ENCODE measurements at regions not wholly inside any gene's neighbourhood (a gene's known extent, or its start where the extent isn't known, plus 50 kb on each side); places are given as distances from the start of the nearest gene placed in this dataset.

DNA sequence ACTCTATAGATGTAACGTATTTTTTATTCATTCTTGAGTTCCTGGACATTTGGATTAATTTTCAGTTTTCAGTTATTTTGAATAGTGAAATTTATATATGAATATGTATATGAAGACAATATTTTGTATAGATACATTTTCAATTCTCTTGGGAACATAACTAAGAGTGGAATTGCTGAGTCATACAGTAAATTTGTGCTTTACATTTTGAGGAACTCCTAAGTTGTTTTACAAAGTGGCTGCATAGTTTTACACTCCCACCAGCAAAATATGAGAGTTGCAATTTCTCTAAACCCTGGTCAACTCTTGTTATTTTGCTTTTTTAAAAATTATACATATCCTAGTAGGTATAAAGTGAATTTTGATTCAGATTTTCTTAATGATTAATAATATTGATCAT lies 1838.6 kb upstream of the SEL1L start:
- no peak for DNase-seq

DNA sequence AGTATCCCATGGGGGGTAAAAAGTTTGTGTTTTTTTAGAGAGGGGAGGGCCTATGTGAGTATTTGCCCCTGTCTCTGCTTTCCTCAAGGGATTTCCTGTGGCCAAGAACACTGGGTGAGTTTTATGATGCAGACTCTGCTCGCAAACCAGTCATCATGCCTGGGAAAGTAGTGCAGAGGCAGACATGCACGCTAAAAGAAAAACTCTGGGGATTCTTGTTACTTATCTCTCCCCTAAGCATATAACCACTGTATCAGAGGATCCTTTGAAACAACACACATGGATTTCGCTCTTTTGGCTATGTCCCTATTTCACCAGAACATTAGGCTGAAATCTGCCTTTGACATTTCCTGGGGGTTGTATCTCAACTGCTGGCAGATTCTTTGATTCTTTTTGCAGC lies 1845.8 kb upstream of the SEL1L start:
- no peak for DNase-seq

DNA sequence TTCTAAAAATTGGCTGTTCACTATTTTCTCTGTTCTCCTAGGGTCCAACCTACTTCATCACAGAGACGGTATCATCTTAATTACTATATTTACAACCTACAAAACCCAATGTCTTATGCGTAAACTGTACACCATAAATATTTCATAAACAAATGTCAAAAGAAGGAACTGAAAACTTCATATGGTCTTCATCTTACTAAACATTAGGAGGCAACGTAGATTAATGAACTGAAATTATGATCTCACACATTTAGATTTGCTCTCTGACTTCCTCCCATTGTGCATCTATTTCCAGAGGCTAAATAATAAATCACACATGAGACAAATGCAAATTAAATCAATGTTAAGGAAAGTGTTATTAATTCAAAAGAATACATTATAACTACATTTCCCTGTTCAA lies 1850.6 kb upstream of the SEL1L start:
- no peak for DNase-seq

DNA sequence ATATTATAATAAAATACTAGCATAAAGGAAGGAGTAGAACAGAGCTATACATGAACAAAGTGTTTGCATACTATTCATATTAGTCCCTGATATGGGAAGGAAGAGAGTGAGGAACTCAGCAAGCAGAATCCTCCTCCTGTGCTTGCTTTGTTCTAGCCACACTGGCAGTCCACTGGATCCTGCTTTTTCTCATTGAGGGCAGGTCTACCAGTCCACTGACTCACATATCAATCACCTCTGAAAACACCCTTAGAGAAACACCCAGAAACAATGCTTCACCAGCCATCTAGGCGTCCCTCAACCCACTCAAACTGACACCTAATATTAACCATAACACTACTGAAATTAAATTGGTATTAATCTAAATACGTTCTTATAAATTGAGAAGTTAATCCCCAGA lies 1861.7 kb upstream of the SEL1L start:
- DNase-seq: no peak

DNA sequence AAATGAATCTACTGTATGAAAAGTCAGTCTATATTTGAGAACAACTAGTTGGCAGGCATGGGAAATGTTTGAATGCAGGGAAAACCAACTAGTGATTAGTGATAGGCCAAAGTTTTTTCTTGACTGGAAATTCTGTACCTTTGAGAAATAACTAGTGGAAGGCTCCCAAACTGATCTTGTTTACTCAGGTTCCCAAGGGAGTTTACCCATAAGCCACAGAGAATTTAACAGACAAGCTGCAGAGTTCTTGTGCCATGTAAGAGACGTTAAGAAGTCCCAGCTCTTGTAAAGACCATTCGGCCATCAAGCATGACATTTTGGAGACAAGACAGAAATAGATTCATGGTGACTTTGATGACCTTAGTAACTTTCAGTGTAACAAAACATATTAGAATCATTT lies 1882.8 kb upstream of the SEL1L start:
- DNase-seq: no peak

DNA sequence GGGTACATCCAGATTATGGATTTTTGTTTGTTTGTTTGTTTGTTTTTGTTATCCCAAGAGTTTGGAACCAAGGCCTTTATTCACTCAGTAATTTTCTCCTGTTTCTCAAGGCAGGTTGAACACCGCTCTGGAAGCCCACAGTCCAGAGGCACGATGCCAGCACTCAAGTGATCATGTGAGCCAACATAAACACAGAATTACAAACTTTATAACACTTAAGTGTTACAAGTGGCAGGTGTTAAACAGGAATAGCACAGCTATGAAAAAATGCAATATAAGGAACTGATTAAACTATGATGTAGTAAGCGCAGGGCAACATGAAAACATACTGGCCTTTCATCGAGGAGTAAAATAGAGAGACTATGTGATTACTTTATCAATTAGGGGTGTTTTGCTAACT lies 1885.8 kb upstream of the SEL1L start:
- no peak for DNase-seq

DNA sequence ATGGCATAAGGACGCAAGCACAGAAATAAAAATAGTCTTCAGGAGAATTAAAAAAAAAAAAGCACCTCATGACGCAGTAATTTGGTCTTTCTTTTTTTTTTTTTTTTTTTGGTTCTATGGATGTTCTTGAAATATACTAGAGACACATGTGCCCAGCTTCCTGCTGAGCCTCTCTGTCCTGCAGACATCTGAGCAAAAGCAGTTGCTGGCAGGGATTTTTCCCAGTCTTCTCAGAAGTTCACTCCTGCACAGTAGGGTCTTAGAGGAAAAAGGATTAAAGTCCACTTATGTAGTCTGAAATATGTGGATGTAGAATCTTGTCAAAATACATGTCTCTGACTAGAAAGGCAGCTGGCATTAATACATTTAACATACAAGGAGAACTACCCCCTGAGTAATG lies 1888.1 kb upstream of the SEL1L start:
- no peak for DNase-seq

DNA sequence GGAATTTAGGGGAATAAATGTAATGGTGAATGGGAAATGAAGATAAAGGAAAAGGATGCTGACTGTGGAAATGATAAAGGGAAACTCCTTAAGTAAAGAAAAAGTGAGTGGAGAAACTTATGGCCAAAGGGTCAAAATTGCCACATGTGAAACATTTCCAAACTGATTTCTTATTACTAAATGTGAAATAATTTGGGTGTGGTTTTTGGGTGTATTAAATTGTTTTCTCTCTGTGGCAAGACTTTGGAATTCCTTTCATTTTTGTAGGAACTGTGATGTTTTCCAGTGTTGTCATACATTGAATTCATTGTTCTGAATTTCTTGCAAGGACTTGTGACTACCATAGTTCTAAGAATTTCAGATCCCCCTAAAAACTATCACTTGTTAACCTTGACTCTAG lies 1891.5 kb upstream of the SEL1L start:
- no peak for DNase-seq

DNA sequence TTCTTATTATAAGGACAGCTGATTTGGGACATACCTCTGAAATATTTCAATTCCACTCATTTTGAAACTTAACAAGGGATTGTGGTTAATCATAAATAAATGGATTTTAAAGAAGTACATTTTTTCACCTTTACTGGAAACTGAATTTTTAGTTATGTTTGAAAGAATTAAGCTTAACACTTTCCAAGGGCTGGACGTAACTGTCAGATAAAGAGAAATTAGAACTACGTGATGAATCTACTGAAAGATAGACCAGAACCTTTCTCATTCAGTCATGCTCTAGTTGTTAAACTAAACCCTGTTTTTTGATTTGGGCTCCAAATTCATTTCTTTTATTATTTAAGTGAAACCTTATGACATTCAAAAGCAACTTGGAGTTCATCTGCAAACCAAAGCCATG lies 1892.1 kb upstream of the SEL1L start:
- DNase-seq: no peak

DNA sequence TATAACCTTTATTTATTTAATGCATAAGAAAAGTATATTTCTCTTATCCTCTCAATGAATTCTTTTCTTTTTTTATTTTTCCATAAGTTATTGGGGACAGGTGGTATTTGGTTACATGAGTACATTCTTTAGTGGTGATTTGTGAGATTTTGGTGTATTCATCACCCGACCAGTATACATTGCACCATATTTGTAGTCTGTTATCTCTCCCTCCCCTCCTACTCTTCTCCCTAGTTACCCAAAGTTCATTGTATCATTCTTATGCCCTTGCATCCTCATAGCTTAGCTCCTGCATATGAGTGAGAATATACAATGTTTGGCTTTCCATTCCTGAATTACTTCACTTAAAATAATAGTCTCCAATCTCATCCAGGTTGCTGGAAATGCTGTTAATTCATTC lies 1900.0 kb upstream of the SEL1L start:
- DNase-seq: no peak

DNA sequence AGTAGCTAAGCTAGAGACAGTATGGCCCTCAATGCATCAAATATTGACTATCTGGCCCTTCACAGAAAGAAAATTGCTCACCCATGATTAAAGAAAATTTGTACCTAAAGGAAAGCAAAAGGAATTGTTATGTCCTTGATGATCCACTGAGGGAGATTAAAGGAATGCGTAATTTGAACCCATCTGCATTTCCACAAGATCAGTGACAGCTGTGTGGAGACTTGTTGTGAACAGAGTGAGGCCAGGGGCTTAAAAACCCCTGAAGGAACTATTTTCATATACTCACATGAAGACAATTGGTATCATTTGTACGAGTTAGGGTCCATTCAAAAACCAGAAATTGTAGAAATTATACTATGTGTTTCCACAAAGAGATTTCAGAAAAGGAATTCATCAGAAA lies 1908.1 kb upstream of the SEL1L start:
- DNase-seq: no peak

DNA sequence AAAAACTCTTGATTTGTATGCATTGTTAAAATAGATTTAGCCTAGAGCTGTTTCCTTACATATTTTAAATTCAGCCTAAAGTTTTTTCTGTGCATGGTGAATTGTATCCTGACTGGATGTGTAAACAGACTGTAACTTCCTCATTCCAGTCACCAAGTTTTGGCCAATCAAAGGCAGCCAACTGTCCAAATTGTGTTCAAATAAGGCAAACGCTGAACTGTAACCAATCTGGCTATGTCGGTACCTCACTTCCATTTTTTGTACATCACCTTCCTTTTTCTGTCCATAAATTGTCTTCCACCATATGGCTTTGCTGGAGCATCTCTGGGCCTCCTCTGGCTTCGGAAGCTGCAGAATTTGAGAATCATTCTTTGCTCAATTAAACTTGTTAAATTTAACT lies 1921.9 kb upstream of the SEL1L start:
- DNase-seq: no peak

DNA sequence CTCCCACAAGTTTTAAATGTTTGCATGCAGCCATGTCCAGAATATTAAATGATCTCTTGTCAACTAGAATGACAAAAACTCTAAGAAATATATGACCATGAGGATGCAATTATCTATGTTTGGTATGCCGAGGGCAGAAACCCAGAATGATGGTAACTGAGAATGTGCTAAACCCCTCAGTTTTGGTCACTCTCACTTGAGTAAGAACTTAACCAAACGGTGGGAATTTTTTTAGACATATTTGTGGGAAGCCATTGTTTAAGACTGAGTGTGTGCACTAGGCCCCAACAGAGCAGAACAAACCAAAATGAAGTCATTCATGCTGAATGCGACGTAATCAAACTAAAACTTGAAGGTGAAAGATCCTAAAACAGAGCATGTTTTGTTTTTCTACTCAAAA lies 1927.9 kb upstream of the SEL1L start:
- DNase-seq: no peak

DNA sequence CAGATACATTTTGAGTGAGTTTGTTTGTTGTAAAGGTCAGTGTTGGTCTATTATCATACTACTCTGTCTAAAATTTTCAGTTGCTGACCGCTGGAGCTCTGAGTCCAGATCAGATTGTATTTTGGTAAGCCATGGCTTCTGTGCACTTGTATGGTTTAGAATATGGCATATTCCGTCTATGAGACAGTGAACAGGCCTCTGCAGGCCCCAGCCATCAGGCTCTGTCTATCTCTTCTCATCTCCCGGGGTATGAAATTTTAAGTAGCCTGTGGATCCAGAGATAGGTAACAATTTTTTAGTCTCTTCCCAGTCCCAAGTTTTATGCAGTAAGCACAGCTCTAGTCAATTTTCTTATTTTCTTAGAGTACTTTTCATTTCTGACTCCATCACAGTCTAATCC lies 1929.1 kb upstream of the SEL1L start:
- DNase-seq: no peak

DNA sequence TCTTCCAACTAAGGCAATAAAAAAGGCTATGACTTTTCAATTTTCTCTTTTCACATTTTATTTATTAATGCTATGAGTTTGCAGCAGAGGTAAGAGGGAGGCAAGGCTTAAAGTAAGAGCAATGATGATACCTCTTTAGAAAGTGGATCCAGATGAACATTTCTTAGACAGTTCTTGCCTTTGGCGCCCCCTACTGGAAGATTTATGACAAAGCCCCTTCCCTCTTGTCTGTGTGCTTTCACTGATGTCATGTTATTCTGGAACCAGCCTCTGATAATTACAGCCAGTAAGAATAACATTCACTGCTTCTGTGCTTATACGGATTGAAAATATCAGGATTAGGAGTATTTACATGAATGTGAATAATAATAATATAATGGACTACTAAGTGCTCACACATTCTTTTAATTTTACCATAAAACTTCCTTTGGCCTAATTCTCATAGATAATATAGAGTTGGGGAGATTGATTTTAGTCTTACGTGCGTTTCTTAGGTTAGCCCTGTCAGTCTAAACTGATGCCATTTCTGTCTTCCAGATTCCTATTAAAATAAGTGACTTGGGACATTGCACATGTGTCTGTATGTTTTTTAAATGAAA lies 1929.9 kb upstream of the SEL1L start:
- no peak for DNase-seq

DNA sequence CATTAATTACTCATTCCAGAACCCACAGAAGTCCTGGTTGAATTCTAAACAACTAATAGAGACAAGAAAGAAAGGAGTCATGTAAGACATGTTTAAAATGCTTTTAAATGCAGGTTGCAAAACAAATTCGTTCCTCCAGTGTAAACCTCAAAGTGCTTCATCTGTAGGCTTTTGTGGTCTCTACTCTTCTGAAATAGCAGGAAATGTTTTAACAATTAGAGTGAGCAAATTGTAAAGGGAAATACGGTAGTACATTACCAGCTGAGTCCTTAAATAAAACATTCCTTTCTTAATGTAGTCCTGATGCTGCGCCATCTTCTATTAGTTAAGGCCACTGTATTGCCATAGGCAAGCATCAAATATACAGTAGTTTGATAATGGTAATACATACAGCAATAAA lies 1934.2 kb upstream of the SEL1L start:
- DNase-seq: no peak

DNA sequence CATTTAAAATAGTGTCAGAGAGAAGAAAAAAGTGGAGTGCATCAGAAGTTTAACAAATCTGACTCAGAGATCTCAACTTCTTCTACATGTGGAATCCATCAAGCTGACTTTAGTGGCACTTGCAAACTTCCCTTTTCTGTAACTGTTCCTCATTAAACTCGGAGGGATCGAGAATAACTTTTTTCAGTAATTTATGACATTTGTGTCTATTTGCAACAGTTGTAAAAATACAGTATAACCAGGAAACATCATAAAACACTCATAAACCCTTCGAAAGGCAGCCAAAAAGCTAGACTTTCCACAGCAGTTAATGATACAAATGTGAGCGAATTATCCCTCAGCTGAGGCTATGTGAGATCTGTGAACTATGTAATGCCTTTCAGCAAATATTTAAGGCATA lies 1936.8 kb upstream of the SEL1L start:
- DNase-seq: no peak

DNA sequence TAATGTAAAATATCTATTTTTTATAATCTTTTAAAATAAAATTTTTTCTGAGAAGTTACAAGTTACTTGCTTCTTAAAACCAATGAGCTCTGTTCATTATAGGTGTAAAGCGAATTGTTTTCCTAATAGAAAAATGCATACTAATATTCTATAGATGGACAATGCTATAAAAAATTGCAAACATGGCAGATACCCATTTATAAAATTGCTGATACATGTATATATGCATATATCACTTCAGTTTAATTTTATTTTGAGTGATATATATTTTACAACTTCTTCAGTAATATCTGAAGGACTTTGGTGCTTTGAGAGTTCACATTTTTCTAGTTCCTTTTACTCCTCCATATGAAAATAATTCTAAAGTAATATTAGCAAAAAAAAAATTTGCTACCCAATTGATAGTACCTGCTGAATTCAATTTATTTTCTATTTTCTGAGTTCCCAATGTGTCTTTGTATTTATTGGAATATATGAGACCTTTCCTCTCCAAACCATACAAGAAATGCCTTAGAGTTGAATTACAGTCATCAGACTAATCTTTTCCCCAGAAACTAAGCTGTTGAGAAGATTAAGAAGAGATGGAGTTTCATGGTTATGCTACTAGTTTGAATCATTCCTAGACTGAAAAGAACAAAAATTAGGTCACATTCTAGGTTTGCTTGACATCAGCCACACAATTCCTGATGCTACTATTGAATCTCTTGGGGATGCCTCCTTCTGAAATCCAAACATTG lies 1937.5 kb upstream of the SEL1L start:
- DNase-seq: no peak

DNA sequence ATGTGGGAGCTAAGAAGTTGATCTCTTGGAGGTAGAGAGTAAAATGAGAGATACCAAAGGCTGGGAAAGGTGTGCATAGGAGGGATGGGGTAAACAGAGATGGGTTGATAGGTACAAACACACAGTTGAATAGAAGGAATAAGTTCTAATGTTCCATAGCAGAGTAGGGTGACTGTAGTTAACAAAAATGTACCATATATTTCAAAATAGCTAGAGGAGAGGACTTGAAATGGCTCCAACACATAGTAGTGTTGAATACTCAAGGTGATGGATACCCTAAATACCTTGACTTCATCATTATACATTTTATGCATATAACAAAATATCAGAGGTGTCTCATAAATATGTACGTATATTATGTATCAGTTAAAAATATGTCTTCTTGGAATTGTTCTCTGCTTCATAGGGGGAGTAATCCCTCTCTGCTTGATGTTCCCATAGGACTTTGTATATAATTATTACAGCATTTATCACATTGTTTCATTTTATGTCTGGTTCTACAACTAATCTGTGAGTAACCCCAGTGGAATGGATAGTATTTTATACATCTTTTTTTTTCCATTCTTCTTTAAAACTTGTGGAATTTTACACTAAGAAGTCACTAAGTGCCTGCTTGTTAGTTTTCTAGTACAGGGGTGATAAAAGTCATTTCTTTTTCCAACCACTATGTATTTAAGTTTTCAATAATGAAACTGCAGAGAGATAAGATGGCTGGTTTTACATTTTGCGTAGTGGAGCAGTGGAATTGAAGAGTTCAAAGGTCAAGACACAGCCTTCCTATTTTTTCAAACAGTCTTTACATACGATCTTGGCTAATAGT lies 1940.0 kb upstream of the SEL1L start:
- no peak for DNase-seq

DNA sequence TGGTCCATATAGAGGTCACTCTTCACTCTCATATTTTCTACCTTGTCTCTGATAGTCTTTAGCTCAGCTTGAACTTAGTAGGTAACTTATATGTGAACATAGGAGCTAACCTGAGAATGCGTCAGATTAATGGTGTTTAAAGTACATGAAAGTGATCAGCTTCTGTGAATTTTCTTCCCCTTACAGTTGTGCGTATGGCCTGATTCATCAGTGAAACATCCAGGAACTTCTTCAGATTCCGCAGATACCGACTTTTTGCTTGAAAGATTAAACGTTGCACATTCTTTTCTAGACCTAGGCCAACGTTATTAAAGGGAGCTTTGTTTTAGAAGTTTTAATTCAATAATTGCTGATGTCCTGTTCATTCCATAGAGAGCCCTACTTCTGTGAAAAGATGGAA lies 1945.1 kb upstream of the SEL1L start:
- no peak for DNase-seq

DNA sequence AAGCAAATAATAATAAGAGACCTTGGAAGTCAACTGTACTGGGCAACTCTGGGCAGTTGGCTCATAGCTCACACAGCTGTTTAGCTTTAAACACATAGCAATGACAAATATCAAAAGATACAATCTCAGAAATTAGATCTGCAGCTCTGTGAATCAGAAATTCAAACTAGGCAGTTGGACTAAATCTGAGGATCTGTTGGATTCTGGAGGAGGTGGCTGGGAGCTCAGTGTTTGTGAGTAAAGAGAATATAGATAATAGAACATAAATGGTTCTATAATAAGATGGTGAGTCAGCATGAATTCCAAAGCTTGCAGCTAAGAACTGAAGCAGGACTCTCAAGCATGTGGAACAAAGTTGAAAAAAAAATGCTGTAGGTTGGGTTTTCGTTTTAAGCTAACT lies 1949.4 kb upstream of the SEL1L start:
- no peak for DNase-seq

DNA sequence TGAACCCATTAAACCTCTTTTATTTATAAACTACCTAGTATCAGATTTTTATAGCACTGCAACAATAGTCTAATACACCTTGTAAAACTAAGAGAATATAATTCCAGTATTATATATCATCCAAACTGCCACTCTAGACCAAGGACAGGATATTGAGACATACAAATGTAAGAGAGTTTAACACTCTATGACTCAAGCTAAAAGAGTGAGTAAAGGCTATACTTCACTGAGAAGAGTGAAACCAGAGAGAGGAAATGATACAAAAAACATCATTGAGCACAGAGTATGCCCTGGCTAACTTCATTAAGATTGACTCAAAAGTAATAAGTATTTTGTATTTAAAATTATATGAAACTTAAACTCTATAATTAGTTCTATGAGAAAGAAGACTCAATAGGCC lies 1951.9 kb upstream of the SEL1L start:
- DNase-seq: no peak

DNA sequence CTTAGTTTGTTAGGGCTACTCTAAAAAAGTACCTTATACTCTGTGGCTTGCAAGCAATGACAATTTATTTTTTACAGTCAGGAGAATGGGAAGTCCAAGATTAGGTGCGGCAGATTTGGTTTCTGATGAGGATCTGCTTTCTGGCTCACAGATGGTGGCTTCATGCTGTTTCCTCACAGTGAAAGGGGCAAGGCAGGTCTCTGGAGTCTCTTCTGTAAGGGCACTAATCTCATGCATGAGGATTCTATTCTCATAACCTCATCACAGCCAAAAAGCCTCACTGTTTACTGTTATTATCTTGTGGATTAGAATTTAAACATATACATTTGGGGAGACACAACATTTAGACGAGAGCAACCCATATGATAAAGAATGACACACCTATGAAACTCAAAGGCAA lies 1957.4 kb upstream of the SEL1L start:
- no peak for DNase-seq

DNA sequence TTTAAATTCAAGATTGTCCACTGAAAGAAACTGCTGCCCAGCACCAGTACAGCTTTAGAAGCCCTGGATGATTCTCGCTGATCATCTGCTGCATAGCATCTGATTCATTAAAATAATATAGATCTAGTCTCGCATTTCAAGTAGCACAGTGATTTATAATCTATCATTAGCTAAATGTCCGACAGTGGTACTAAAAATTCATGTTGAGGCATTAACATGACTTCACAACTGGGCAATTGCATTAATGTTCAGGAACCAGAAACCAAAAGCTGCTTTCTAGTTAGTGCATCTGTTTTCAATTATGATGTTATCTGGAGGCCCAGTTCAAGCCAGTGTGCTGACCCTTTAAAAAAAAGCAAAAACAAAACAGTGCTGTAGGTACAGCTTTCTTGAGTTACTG lies 1987.2 kb upstream of the SEL1L start:
- no peak for DNase-seq

Data from stimulated activated CD4-positive, alpha-beta T cell treated with anti-CD3 and anti-CD28 coated beads, Interleukin-2, amount 100 ng/mL, for 24 hours (primary cell).